CD8-positive, alpha-beta memory T cell (primary cell): ENCODE measurements at regions not wholly inside any gene's neighbourhood (a gene's known extent, or its start where the extent isn't known, plus 50 kb on each side); places are given as distances from the start of the nearest gene placed in this dataset.

ENCODE experiments used
- CTCF ChIA-PET: fragments of 350-600 bp; sonication (Branson Sonifier 250); formaldehyde crosslinking; loops from one replicate; lab custom pipeline; 2021; ENCODE audit warnings: antibody characterized with exemption; lab: Charles Lee
- POLR2A ChIA-PET: fragments of 350-600 bp; sonication (Branson Sonifier 250); formaldehyde crosslinking; loops from one replicate; lab custom pipeline; 2021; ENCODE audit warnings: antibody characterized with exemption; lab: Charles Lee
- DNase-seq, 5 donors: peaks; one replicate each; pipeline versions ENCODE4 v3.0.0 to v3.0.0-alpha.2; 2020 to 2022; ENCODE audit warnings: mixed read lengths in 1 of 5
- H3K27ac ChIP-seq: one replicate; pipeline ENCODE4 v1.7.0; 2013; ENCODE audit warnings: low read depth, mild to moderate bottlenecking, low read length, moderate library complexity
- H3K27me3 ChIP-seq: 2 replicates; pipeline ENCODE4 v1.7.0; 2013; ENCODE audit warnings: low read length, mild to moderate bottlenecking; ENCODE audit not compliant: insufficient read depth, poor library complexity, severe bottlenecking
- H3K36me3 ChIP-seq: 2 replicates; pipeline ENCODE4 v1.7.0; 2013; ENCODE audit warnings: mild to moderate bottlenecking, low read length, moderate library complexity; ENCODE audit not compliant: insufficient read depth
- H3K4me1 ChIP-seq: 2 replicates; pipeline ENCODE4 v1.7.0; 2013; ENCODE audit warnings: mild to moderate bottlenecking, low read length, moderate library complexity; ENCODE audit not compliant: insufficient read depth
- H3K4me3 ChIP-seq: 2 replicates; pipeline ENCODE4 v1.7.0; 2013; ENCODE audit warnings: mild to moderate bottlenecking, low read length
- H3K9me3 ChIP-seq: 2 replicates; pipeline ENCODE4 v1.7.0; 2013; ENCODE audit warnings: mild to moderate bottlenecking, low read length
- H3K27ac Mint-ChIP-seq, 8 donors: one replicate each; pipeline ENCODE4 v1.8.0; 2020 to 2021; ENCODE audit warnings: mixed read lengths in 8 of 8, mild to moderate bottlenecking in 6 of 8, inconsistent platforms in 3 of 8, moderate library complexity in 3 of 8
- H3K27me3 Mint-ChIP-seq, 2 donors: one replicate each; pipeline ENCODE4 v1.8.0; 2020 to 2021; ENCODE audit warnings: mixed read lengths in 2 of 2, mild to moderate bottlenecking in 1 of 2, moderate library complexity in 1 of 2
- H3K36me3 Mint-ChIP-seq, 3 donors: one replicate each; pipeline ENCODE4 v1.8.0; 2020 to 2021; ENCODE audit warnings: mixed read lengths in 3 of 3, inconsistent platforms in 1 of 3, mild to moderate bottlenecking in 1 of 3
- H3K4me1 Mint-ChIP-seq, 3 donors: one replicate each; pipeline ENCODE4 v1.8.0; 2020 to 2021; ENCODE audit warnings: mixed read lengths in 3 of 3, inconsistent platforms in 1 of 3, mild to moderate bottlenecking in 1 of 3
- H3K4me3 Mint-ChIP-seq, 7 donors: one replicate each; pipeline ENCODE4 v1.8.0; 2020 to 2021; ENCODE audit warnings: mixed read lengths in 7 of 7, mild to moderate bottlenecking in 6 of 7, moderate library complexity in 4 of 7, inconsistent platforms in 2 of 7
- H3K9me3 Mint-ChIP-seq, 5 donors: one replicate each; pipeline ENCODE4 v1.8.0; 2020 to 2022; ENCODE audit warnings: mixed read lengths in 5 of 5, mild to moderate bottlenecking in 3 of 5, moderate library complexity in 2 of 5, inconsistent platforms in 1 of 5

- DNase-seq = no peak
- Mint-ChIP-seq H3K9me3 (peaks cover 4 to 37% (median 20%) of the 10 kb centered on the region in 5 donors), H3K4me1 (no peaks in the 10 kb centered on the region), H3K27ac (no peak overlapping the region), H3K4me3 (no peak overlapping the region), H3K36me3 (no peaks in the 10 kb centered on the region), H3K27me3 (no peaks in the 10 kb centered on the region)
- H3K27me3 ChIP-seq = no peaks in the 10 kb centered on the region
- CTCF ChIA-PET = no interaction called here
- POLR2A ChIA-PET = no interaction called here
- H3K27ac ChIP-seq = no peak overlapping the region
- H3K9me3 ChIP-seq = no peaks in the 10 kb centered on the region
- no peaks in the 10 kb centered on the region for H3K4me1 ChIP-seq
- H3K36me3 ChIP-seq = no peaks in the 10 kb centered on the region
- no peak overlapping the region for H3K4me3 ChIP-seq
Observed at GRCh38 chr14:26897196-26897595, 299.4 kb upstream of the NOVA1 start.

DNA sequence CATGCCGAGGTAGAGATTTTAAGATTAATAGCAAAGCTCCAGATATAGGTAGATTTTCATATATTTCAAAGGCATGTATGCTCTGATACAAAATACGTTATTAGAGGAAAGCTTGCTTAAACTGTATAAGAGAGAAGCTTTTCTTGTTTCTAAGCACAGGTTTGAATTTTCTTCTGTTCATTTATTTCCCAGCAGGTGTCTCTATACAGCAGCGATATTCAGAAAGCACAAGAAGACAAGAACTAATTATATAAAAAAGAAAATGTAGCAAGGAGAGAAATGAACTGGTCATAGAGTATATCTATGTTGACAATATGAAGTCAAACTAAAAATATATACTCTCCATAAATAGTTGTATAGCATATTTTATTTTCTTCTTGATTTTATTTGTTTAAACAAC is 307.4 kb upstream of the NOVA1 start:
- CTCF ChIA-PET = no interaction called here
- H3K36me3 Mint-ChIP-seq = no peaks in the 10 kb centered on the region
- POLR2A ChIA-PET = no interaction called here

DNA sequence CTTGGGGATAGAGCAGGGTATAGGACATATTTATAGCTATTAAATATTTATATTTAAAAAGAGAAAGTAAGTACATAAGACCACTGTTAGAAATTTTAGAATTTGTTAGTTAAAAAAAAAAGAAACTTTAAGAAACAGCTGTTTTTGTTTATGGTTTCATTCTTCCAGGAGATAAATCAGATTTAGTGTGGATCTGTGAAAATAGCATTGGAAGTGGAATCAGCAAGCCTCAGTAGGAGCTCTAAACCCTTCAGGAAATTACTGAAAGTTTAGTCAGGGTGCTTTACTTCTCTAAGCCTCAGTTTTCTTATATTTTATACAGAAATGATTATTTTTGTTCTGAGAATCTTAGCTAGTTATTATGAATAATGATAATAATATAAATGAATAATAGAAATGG is 316.0 kb upstream of the NOVA1 start:
- POLR2A ChIA-PET = no interaction called here
- CTCF ChIA-PET = no interaction called here
- Histone ChIP-seq H3K27ac (no peak overlapping the region), H3K36me3 (no peaks in the 10 kb centered on the region), H3K9me3 (no peaks in the 10 kb centered on the region), H3K4me3 (no peak overlapping the region), H3K27me3 (no peaks in the 10 kb centered on the region), H3K4me1 (no peaks in the 10 kb centered on the region)
- Mint-ChIP-seq H3K4me1 (no peaks in the 10 kb centered on the region), H3K36me3 (no peaks in the 10 kb centered on the region), H3K27ac (no peak overlapping the region), H3K4me3 (no peak overlapping the region), H3K27me3 (no peaks in the 10 kb centered on the region), H3K9me3 (peaks cover 0 to 42% (median 12%) of the 10 kb centered on the region in 5 donors)
- DNase-seq = no peak

More for the DNA sequence above, 307.4 kb upstream of the NOVA1 start:
- no peak for DNase-seq
- Histone ChIP-seq H3K36me3 (no peaks in the 10 kb centered on the region), H3K9me3 (no peaks in the 10 kb centered on the region), H3K27ac (no peak overlapping the region), H3K4me3 (no peak overlapping the region), H3K4me1 (no peaks in the 10 kb centered on the region), H3K27me3 (no peaks in the 10 kb centered on the region)
- Mint-ChIP-seq H3K4me3 (no peak overlapping the region), H3K9me3 (peaks cover 5 to 20% (median 15%) of the 10 kb centered on the region in 5 donors), H3K27ac (no peak overlapping the region), H3K27me3 (no peaks in the 10 kb centered on the region), H3K4me1 (no peaks in the 10 kb centered on the region)

GRCh38 chr14:26917086-26917485 is 319.3 kb upstream of the NOVA1 start:
- Histone ChIP-seq H3K4me3 (no peak overlapping the region), H3K27ac (no peak overlapping the region), H3K4me1 (no peaks in the 10 kb centered on the region), H3K36me3 (no peaks in the 10 kb centered on the region), H3K27me3 (no peaks in the 10 kb centered on the region), H3K9me3 (no peaks in the 10 kb centered on the region)
- Mint-ChIP-seq H3K4me3 (no peak overlapping the region), H3K9me3 (peaks cover 8 to 53% (median 12%) of the 10 kb centered on the region in 5 donors), H3K27ac (no peak overlapping the region), H3K36me3 (no peaks in the 10 kb centered on the region), H3K27me3 (no peaks in the 10 kb centered on the region), H3K4me1 (no peaks in the 10 kb centered on the region)
- ChIA-PET CTCF (no interaction called here), POLR2A (no interaction called here)
- DNase-seq = no peak

DNA sequence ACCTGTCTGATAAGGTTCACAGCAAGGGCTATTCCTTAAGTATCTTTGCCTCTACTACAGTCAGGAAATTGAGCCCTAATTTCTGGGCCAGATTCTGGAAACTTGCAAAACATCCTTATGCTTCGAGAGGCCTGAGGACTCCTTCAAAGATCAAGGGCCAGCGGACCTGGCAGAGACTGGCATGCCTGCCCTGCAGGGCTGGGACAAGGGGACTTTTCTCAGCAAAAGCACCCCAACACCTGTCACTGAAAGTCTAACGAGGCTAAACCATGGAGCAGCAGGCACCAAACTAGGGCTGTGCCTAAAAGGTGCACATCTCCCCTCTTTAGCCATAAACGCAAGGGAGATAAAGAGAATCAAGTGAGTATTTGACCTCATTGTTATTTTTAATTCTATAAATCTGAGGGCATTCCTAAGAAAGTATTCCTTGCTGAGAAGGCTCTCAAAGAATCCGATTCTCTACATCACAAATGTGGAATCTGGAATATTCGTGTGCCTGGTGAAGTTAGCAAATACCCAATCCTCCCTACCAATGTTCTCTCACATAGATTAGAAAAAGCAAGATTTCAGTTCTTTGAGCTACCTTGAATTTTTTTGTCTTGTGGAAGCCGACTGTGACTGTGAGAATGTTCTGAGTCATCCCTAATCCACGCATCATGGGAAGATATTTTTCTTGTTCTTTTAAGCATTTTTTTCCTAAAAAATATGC is 328.2 kb upstream of the NOVA1 start:
- Mint-ChIP-seq H3K27ac (no peak overlapping the region), H3K4me1 (no peaks in the 10 kb centered on the region), H3K27me3 (no peaks in the 10 kb centered on the region), H3K9me3 (peaks cover 3 to 35% (median 18%) of the 10 kb centered on the region in 5 donors), H3K36me3 (no peaks in the 10 kb centered on the region), H3K4me3 (no peak overlapping the region)
- no peaks in the 10 kb centered on the region for H3K36me3 ChIP-seq
- DNase-seq = no peak
- H3K4me3 ChIP-seq = no peak overlapping the region
- H3K4me1 ChIP-seq = no peaks in the 10 kb centered on the region
- H3K27me3 ChIP-seq = no peaks in the 10 kb centered on the region
- H3K27ac ChIP-seq = no peak overlapping the region
- ChIA-PET CTCF (no interaction called here), POLR2A (no interaction called here)
- no peaks in the 10 kb centered on the region for H3K9me3 ChIP-seq

DNA sequence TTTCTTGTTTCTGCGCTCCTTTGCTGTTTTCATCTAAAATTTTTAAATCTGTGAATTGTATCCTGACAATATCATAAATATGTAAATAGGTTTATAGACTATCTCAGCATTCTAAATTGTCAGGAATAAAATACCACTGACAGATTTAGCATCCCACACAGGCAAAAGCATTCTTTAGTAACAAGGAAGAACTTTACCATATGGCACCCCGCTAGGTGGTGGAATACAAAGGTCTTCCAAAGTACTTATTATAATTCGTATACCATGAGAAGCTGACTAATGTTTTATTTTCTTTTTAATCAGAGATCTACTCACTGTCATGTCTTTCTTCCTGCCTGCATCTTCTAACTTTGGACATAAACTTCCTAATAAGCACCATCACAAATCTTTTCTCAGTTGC is 328.8 kb upstream of the NOVA1 start:
- no peaks in the 10 kb centered on the region for H3K27me3 ChIP-seq
- ChIA-PET POLR2A (no interaction called here), CTCF (no interaction called here)
- no peaks in the 10 kb centered on the region for H3K36me3 Mint-ChIP-seq
- H3K9me3 Mint-ChIP-seq = peaks cover 3 to 33% (median 17%) of the 10 kb centered on the region in 5 donors
- H3K36me3 ChIP-seq = no peaks in the 10 kb centered on the region
- no peaks in the 10 kb centered on the region for H3K27me3 Mint-ChIP-seq
- no peak overlapping the region for H3K27ac ChIP-seq
- no peak for DNase-seq
- no peaks in the 10 kb centered on the region for H3K9me3 ChIP-seq
- no peak overlapping the region for H3K4me3 Mint-ChIP-seq
- no peaks in the 10 kb centered on the region for H3K4me1 ChIP-seq
- H3K27ac Mint-ChIP-seq = no peak overlapping the region
- H3K4me3 ChIP-seq = no peak overlapping the region
- no peaks in the 10 kb centered on the region for H3K4me1 Mint-ChIP-seq

DNA sequence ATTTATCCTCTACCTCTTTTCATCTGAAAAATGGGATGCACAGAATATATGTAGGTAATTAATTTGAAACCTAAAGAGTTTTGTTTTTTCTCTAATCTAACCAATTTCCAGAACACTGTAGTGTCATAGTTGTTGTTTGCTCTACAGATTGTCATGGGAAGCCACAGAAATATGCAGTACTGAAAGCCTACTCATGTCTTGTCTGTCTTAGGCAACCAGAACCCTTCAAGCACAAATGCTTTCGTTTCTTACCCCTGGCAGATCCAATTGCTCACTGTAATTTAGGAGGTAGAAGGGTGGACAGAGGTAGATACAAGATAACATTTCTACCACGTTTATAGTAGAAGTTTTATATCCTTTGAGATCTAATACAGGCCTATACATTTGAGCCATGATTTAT is 330.2 kb upstream of the NOVA1 start:
- Mint-ChIP-seq H3K27ac (no peak overlapping the region), H3K27me3 (no peaks in the 10 kb centered on the region), H3K36me3 (no peaks in the 10 kb centered on the region), H3K9me3 (peaks cover 4 to 30% (median 19%) of the 10 kb centered on the region in 5 donors), H3K4me3 (no peak overlapping the region), H3K4me1 (no peaks in the 10 kb centered on the region)
- Histone ChIP-seq H3K4me3 (no peak overlapping the region), H3K4me1 (no peaks in the 10 kb centered on the region), H3K27ac (no peak overlapping the region), H3K27me3 (no peaks in the 10 kb centered on the region), H3K9me3 (no peaks in the 10 kb centered on the region), H3K36me3 (no peaks in the 10 kb centered on the region)
- ChIA-PET CTCF (no interaction called here), POLR2A (no interaction called here)
- DNase-seq = no peak

DNA sequence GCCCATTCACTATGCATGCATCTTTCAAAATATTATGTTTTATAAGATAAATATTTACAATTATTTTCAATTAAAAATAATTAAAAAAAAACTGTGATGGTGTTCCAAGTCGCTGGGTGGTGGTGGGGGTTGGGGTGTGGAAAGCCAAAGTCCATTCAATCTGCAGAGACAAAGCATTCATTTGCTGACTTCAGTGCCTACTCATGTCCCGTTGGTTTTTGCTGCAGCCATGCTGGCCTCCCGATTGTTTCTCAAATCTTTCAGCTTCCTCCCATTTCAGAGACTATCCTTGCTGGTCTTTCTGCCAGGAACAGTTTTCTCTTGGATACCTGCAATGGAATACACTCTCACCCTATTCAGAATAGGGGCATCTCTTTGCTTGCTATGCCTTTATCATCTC is 331.5 kb upstream of the NOVA1 start:
- no peaks in the 10 kb centered on the region for H3K27me3 Mint-ChIP-seq
- no peaks in the 10 kb centered on the region for H3K36me3 Mint-ChIP-seq
- no peaks in the 10 kb centered on the region for H3K4me1 ChIP-seq
- H3K4me3 Mint-ChIP-seq = no peak overlapping the region
- no peaks in the 10 kb centered on the region for H3K27me3 ChIP-seq
- H3K4me1 Mint-ChIP-seq = no peaks in the 10 kb centered on the region
- POLR2A ChIA-PET = no interaction called here
- H3K9me3 Mint-ChIP-seq = peaks cover 4 to 40% (median 19%) of the 10 kb centered on the region in 5 donors
- CTCF ChIA-PET = no interaction called here
- DNase-seq = no peak
- H3K4me3 ChIP-seq = no peak overlapping the region
- H3K27ac Mint-ChIP-seq = no peak overlapping the region
- H3K27ac ChIP-seq = no peak overlapping the region
- H3K9me3 ChIP-seq = no peaks in the 10 kb centered on the region
- no peaks in the 10 kb centered on the region for H3K36me3 ChIP-seq
